Gastroesophageal sphincter (tissue), 4 donors: ENCODE measurements at regions not wholly inside any gene's neighbourhood (a gene's known extent, or its start where the extent isn't known, plus 50 kb on each side); places are given as distances from the start of the nearest gene placed in this dataset.

Experiments
- ATAC-seq: fragments of 150-250 bp; one replicate; pipeline ENCODE4 v1.9.1; 2016; ENCODE audit warnings: mild to moderate bottlenecking, moderate library complexity
- H3K27ac ChIP-seq, 4 donors: fragments of 200-600 bp; sonication (generic) in 3 of 4; 1 replicate in 3 of 4; 2 replicates in 1 of 4; pipeline ENCODE4 v1.5.1; 2016 to 2019
- H3K27me3 ChIP-seq: fragments of 200-600 bp; sonication (generic); one replicate; pipeline ENCODE4 v1.5.1; 2019
- H3K36me3 ChIP-seq, 2 donors: fragments of 200-600 bp; sonication (generic); one replicate each; pipeline ENCODE4 v1.5.1; 2019; ENCODE audit warnings: control low read depth in 1 of 2
- H3K4me1 ChIP-seq, 3 donors: fragments of 200-600 bp; sonication (generic); 1 replicate in 2 of 3; 2 replicates in 1 of 3; pipeline ENCODE4 v1.5.1; 2016 to 2019; ENCODE audit warnings: control low read depth in 2 of 3
- H3K4me3 ChIP-seq, 2 donors: fragments of 200-600 bp; sonication (generic); one replicate each; pipeline ENCODE4 v1.5.1; 2019; ENCODE audit warnings: mild to moderate bottlenecking in 1 of 2, moderate library complexity in 1 of 2
- H3K9me3 ChIP-seq, 3 donors: fragments of 200-600 bp; sonication (generic); one replicate each; pipeline ENCODE4 v1.5.1; 2017 to 2019; ENCODE audit warnings: control low read depth in 2 of 3
- EP300 ChIP-seq: sonication (generic); formaldehyde crosslinking; IDR thresholded peaks from one replicate; pipeline ENCODE4 v1.6.1; 2017; ENCODE audit warnings: antibody characterized with exemption, mild to moderate bottlenecking
- POLR2A ChIP-seq, 2 donors: fragments of 450-650 bp; IDR thresholded peaks; one replicate each; pipeline ENCODE4 v1.6.1; 2017; ENCODE audit warnings: antibody characterized with exemption in 2 of 2, mild to moderate bottlenecking in 2 of 2, moderate library complexity in 1 of 2
- POLR2AphosphoS5 ChIP-seq: sonication (generic); formaldehyde crosslinking; IDR thresholded peaks from one replicate; pipeline ENCODE4 v1.6.1; 2017; ENCODE audit warnings: antibody characterized with exemption
- WGBS, 2 donors: methylation state at CpG; one replicate each; pipeline ENCODE4 v1.1.5; 2018; ENCODE audit warnings: low coverage in 1 of 2; 5-methylcytosine and 5-hydroxymethylcytosine counted together
- TF ChIP-seq, protein P1 (sequence below), 4 experiments: fragments of 200-600 bp in 2 of 4; fragments of 450-650 bp in 2 of 4; sonication (generic) in 1 of 4; IDR thresholded peaks; one replicate each; pipeline ENCODE4 v1.5.1; 2017 to 2019; ENCODE audit warnings: antibody characterized with exemption in 4 of 4, mild to moderate bottlenecking in 2 of 4, moderate library complexity in 2 of 4

DNA sequence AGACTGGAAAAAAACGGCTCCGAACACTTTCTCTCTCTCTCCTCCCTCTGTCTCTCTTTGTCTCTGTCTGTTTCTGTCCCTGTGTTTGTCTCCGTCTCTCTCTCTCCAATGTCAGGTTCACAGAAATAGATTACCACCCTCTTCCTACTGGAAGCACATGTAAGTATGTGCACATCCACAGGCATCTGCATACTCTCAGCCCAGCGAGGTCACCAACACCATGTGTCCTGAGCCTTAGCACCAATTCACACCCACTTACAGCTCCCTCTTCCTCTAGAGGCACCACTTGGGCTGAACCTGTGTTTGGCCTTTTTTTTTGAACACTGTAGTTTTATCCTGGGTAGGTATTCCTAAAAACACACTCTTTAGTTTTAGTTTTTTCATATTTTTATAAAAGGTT, 130.5 kb downstream of the ETS2 start:
- Histone ChIP-seq H3K27ac (no peak overlapping the region), H3K27me3 (no peaks in the 10 kb centered on the region), H3K36me3 (no peaks in the 10 kb centered on the region), H3K9me3 (no peaks in the 10 kb centered on the region), H3K4me1 (no peaks in the 10 kb centered on the region), H3K4me3 (no peak overlapping the region)
- no peak for TF ChIP-seq POLR2AphosphoS5
- TF ChIP-seq EP300 = no peak
- TF ChIP-seq POLR2A (IDR thresholded peaks at IDR 0.05) = no peak
- TF ChIP-seq, protein P1, sequence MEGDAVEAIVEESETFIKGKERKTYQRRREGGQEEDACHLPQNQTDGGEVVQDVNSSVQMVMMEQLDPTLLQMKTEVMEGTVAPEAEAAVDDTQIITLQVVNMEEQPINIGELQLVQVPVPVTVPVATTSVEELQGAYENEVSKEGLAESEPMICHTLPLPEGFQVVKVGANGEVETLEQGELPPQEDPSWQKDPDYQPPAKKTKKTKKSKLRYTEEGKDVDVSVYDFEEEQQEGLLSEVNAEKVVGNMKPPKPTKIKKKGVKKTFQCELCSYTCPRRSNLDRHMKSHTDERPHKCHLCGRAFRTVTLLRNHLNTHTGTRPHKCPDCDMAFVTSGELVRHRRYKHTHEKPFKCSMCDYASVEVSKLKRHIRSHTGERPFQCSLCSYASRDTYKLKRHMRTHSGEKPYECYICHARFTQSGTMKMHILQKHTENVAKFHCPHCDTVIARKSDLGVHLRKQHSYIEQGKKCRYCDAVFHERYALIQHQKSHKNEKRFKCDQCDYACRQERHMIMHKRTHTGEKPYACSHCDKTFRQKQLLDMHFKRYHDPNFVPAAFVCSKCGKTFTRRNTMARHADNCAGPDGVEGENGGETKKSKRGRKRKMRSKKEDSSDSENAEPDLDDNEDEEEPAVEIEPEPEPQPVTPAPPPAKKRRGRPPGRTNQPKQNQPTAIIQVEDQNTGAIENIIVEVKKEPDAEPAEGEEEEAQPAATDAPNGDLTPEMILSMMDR (IDR thresholded peaks at IDR 0.05) = no peak
- no peak for ATAC-seq
- WGBS, 2 donors = 45 to 66% methylated on average over 2 to 4 of the region's 4 CpGs

- Histone ChIP-seq H3K36me3 (no peaks in the 10 kb centered on the region), H3K4me3 (no peak overlapping the region), H3K27me3 (no peaks in the 10 kb centered on the region), H3K27ac (no peak overlapping the region), H3K4me1 (no peaks in the 10 kb centered on the region), H3K9me3 (peaks cover 0 to 5% (median 0%) of the 10 kb centered on the region in 3 donors)
- TF ChIP-seq EP300 = no peak
- TF ChIP-seq POLR2A (IDR thresholded peaks at IDR 0.05) = no peak
- no peak for TF ChIP-seq POLR2AphosphoS5
- TF ChIP-seq, protein P1 (IDR thresholded peaks at IDR 0.05) = no peak
- 93 to 100% methylated on average over 1 to 10 of the region's 10 CpGs for WGBS, 2 donors
- no peak for ATAC-seq
These were observed 128.0 kb downstream of the ETS2 start for GRCh38 chr21:38933731-38934130.

GRCh38 chr21:38931291-38931690, 125.6 kb downstream of the ETS2 start:
- Histone ChIP-seq H3K36me3 (no peaks in the 10 kb centered on the region), H3K4me3 (no peak overlapping the region), H3K4me1 (peaks cover 3 to 8% (median 3%) of the 10 kb centered on the region in 3 donors), H3K27me3 (no peaks in the 10 kb centered on the region), H3K27ac (no peak overlapping the region), H3K9me3 (peaks cover 0 to 5% (median 0%) of the 10 kb centered on the region in 3 donors)
- WGBS, 2 donors = 87 to 91% methylated on average over 1 to 3 of the region's 3 CpGs
- no peak for ATAC-seq
- TF ChIP-seq EP300 = no peak
- no peak for TF ChIP-seq POLR2A (IDR thresholded peaks at IDR 0.05)
- TF ChIP-seq, protein P1 (IDR thresholded peaks at IDR 0.05) = no peak
- no peak for TF ChIP-seq POLR2AphosphoS5

GRCh38 chr21:38930853-38931252, 125.1 kb downstream of the ETS2 start:
- peak; percentile 73 for TF ChIP-seq POLR2AphosphoS5
- no peak for TF ChIP-seq POLR2A (IDR thresholded peaks at IDR 0.05)
- TF ChIP-seq, protein P1 (IDR thresholded peaks at IDR 0.05) = no peak
- TF ChIP-seq EP300 = no peak
- WGBS, 2 donors = 58 to 65% methylated on average over 3 of the region's 3 CpGs
- ATAC-seq = peak; percentile 80
- H3K27me3 ChIP-seq = no peaks in the 10 kb centered on the region
- H3K36me3 ChIP-seq = no peaks in the 10 kb centered on the region
- no peak overlapping the region for H3K4me3 ChIP-seq
- peak overlapping the region in 1 of 4 donors; percentile 8 for H3K27ac ChIP-seq
- H3K9me3 ChIP-seq = peaks cover 0 to 5% (median 0%) of the 10 kb centered on the region in 3 donors
- peaks cover 4 to 12% (median 4%) of the 10 kb centered on the region in 3 donors for H3K4me1 ChIP-seq

DNA sequence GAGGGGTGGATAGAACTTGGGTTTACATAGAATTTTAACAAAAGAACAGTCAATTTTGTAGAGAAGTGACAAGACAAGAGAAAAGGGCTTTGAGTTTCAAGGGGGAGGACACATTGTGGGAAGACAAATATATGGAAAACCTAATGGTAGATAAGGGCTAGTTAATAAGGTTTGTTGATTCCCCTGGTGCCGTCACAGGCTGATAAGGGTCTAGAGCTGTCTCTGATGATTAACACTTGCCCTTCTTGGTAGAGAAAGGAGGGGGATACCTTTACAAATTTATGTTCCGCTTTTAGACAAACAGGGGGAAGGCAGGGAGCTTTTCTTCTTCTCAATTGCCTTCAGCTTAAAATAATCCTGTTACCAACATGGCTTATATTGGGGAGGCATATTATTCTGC, 124.3 kb downstream of the ETS2 start:
- no peak overlapping the region for H3K4me3 ChIP-seq
- H3K27me3 ChIP-seq = no peaks in the 10 kb centered on the region
- peaks cover 4 to 20% (median 9%) of the 10 kb centered on the region in 3 donors for H3K4me1 ChIP-seq
- no peaks in the 10 kb centered on the region for H3K36me3 ChIP-seq
- ATAC-seq = no peak
- WGBS, 2 donors = 89 to 100% methylated on average over 1 to 2 of the region's 2 CpGs
- TF ChIP-seq, protein P1 (IDR thresholded peaks at IDR 0.05) = no peak
- no peak for TF ChIP-seq POLR2AphosphoS5
- no peak for TF ChIP-seq POLR2A (IDR thresholded peaks at IDR 0.05)
- no peak for TF ChIP-seq EP300
- peaks cover 0 to 5% (median 0%) of the 10 kb centered on the region in 3 donors for H3K9me3 ChIP-seq
- no peak overlapping the region for H3K27ac ChIP-seq
